NOMO-1 (cell line): ENCODE measurements at regions not wholly inside any gene's neighbourhood (a gene's known extent, or its start where the extent isn't known, plus 50 kb on each side); places are given as distances from the start of the nearest gene placed in this dataset.

Source experiments
- DNase-seq, 2 experiments: peaks; one replicate each; lab custom pipeline; 2025; ENCODE audit not compliant: unreplicated experiment in 2 of 2; lab: John Stamatoyannopoulos, UW

- DNase-seq: no peak
These were observed 587.9 kb downstream of the TLL1 start for GRCh38 chr4:166460769-166461550.

GRCh38 chr4:166481055-166481454, 608.0 kb downstream of the TLL1 start:
- DNase-seq: no peak

GRCh38 chr4:166481739-166482138, 608.7 kb downstream of the TLL1 start:
- DNase-seq: no peak

GRCh38 chr4:166482758-166483157, 609.7 kb downstream of the TLL1 start:
- DNase-seq: no peak

DNA sequence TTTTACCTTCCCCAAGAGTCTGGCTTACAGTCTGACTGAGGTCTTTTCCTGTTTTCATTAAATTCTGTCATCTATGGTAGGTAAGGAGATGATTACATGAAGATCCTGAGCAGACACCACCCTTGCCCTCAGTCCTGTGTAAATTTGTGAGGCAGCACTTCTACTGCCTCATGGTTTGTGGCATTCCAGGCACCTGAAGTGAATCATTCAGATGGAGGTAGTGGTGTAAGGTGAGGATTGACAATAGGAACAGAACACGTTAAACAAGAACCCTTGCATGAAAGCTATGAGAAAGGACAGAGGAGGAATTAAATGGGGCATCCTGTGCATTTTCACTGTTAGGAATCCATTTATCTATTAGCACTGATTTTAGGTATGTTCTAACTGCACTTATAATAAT, 618.6 kb downstream of the TLL1 start:
- DNase-seq: no peak

DNA sequence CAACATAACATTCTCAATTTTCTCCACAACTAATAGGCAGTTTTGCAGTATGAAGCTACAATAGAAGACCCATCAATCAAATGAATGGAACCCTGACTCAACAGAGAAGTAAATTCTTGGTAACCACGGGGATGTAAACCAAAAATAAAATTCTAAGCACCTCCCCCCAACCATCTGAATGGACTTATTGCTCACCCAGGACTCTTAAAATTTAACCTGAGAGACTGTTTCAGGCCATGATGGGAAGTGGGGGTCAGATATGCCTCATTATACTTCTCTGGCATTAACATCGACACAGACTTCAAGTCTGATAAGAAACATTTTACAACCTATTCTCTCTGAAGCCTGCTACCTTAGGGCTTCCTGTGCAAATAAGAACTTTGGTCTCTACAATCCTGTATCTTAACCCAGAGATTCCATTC, 620.9 kb downstream of the TLL1 start:
- DNase-seq: no peak

GRCh38 chr4:166498546-166498945, 625.5 kb downstream of the TLL1 start:
- DNase-seq: no peak

DNA sequence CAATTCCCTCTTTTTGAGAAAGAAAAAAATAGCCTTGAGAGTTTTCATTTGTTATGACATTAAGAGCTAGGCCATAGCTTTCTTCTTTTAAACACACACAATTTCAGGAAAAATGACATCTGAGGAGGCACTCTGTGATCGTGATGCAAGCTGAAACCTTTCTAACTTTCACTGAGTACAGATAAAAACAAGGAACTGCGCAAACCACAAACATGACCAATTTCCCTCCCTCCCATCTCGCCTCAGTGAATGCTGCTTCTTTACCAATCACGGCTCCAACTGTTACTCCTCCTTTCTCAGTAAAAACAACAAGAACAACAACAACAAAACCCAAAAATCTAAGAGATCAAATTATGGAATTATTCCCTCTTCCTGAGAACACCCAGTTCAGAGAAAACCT, 626.8 kb downstream of the TLL1 start:
- DNase-seq: peak; percentile 4 to 11

DNA sequence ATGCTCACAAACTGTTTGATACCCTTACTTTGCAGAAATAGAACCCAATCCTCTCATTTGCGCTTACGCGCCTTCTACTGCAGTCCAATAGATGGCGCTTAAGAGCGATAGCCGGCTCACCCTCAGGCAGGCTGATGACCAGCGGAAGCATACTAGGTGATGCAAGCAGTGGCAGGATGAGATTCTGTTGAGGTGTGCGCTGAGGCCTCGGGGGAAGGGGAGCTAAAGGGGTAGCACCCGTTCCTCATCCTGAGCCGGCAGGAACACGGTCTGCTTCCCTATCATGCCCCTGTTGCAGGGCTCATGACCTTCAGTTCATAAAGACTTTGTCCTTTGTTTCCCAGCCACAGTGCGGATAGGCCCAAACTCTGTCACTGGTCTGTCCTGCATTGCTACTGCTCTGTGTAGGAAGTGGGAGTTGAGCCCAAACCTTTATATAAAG, 628.9 kb downstream of the TLL1 start:
- DNase-seq: no peak

- no peak for DNase-seq
These were observed 629.6 kb downstream of the TLL1 start for GRCh38 chr4:166502660-166503059.

GRCh38 chr4:166506051-166506450, 633.0 kb downstream of the TLL1 start:
- DNase-seq: no peak

DNA sequence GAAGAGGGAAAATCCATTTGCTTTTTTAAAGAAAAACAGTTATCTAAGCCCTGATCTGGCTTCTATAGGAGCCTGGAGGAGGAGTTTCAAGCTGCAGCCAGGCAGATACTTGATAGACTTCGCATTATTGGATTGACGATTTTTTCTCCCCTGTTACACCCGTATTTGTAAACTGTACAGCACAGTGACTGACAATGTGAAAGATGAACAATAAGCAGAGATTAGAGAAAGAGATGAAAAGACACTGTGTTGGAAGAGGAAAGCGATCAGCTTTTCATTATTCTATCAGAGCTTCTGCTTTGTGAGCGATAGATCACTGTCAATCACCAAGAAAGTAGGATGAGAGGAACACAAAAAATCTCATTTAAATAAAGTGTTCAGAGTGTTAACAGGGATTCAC, 639.2 kb downstream of the TLL1 start:
- DNase-seq: no peak

GRCh38 chr4:166518315-166518714, 645.3 kb downstream of the TLL1 start:
- DNase-seq: no peak

DNA sequence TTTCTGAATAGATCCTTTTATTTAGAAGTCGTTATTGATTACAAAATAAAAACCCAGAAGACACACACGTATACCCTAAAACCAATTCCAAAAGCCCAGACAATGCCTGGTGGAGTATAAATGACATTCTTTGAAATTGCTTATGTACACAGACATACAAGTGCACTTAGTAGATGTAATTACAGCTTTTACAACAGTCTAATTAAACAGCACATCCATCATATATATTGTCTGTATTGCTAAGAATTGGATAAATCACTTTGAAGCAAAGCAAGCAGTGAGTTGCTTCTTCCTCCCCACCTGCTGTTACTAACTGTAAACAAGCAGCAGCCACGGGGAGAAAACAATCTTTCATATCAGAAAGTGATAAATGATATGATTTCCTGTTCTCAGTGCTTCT, 645.7 kb downstream of the TLL1 start:
- DNase-seq: no peak

DNA sequence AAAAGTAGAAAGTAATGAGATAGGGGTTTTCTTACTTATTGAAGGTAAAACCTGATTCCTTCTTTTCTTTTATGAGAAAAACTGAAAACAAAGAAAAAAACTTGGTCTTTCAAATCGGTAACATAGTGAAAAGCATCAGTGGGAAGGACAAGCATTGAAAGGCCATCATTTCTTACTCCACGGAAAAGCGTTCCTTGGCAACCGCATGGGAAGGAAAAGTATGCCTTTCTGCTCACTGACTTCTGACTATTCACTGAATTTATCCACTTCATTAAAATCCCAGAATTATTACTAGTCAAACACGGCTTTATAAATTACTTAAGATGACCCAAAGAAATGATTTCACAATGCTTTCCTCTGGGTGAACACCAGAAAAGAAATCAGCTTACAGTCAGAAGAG, 646.7 kb downstream of the TLL1 start:
- DNase-seq: no peak

- no peak for DNase-seq
These were observed 654.5 kb downstream of the TLL1 start for GRCh38 chr4:166527500-166527899.

- DNase-seq: no peak
These were observed 658.7 kb downstream of the TLL1 start for GRCh38 chr4:166531703-166532102.

- no peak for DNase-seq
These were observed 662.8 kb downstream of the TLL1 start for GRCh38 chr4:166535865-166536264.

DNA sequence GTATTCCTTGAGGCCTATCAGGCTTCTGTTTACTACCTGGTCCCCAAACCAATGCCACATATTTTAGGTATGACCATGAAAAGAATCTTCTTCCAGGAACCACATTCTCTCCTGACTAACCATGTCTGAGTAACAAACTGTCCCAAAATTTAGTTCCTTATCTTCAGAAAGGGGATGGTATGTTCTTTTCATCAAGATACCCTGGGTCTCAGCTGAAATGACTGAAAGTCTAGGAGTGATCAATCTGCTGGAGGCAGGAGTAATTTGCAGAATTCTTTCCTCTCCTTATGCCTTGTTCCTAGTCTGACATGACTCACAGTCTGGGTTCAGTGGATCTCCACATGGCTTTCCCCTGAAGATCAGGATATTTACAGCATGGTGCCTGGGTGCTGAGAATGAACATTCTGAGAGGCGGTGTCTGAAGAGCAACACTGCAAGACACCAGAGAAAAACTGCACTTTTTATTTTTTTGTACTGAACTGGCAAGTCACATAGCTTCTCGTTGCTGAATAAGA, 665.5 kb downstream of the TLL1 start:
- no peak for DNase-seq

GRCh38 chr4:166546009-166546408, 673.0 kb downstream of the TLL1 start:
- DNase-seq: no peak

DNA sequence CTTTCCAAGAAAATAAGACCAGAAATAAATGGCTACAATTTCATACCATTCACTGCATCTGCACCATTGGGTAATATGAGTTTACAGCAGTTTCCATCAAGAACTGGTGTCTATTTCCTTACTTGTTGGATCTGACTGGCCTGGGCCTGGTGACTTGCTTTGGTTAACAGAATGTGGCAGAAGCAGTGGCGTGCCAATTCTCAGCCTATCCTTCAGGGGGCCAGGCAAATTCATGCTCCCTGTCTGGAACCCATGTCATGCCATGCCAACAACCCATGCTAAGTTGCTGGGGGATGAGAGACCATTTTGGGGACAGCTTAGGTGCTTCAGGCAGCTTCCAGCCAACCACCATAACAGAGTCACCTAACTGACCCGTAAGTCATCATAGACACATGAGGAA, 656.7 kb downstream of the SPOCK3 start:
- DNase-seq: no peak

GRCh38 chr4:166585491-166585890, 648.8 kb downstream of the SPOCK3 start:
- no peak for DNase-seq
